GM21576 (cell line): ENCODE measurements at regions not wholly inside any gene's neighbourhood (a gene's known extent, or its start where the extent isn't known, plus 50 kb on each side); places are given as distances from the start of the nearest gene placed in this dataset.
"Not testable (repeated sequence)": the region's sequence is repeated elsewhere in the genome, so short reads cannot be mapped to it uniquely, and the experiment has no call there.

ENCODE experiments used
- ATAC-seq: cut with Tn5 transposase; IDR thresholded peaks from one replicate; pipeline ENCODE4 v1.9.1; 2021; ENCODE audit warnings: mild to moderate bottlenecking, moderate library complexity; ENCODE audit not compliant: unreplicated experiment

- no peak for ATAC-seq
These were observed 255.7 kb upstream of the RGMB start for GRCh38 chr5:98517560-98518366.

DNA sequence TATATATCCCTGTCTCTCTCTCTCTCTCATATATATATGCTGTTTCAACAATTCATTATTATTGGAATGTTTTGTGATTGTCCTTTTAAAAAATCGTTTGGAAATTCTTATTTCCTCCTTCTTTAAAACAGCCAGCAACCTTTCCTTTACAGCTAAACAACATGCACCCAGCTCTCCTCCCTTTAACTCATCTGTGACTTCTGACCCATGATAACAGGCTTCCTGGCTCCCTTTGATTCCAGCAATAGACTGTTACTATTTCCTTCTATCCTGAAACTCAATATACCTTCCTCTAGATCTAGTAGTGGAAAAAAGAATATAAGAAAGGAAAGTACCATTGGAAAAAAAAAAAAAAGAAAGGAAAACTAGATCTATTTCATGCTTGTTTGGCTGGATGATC, 254.7 kb upstream of the RGMB start:
- ATAC-seq: no peak

DNA sequence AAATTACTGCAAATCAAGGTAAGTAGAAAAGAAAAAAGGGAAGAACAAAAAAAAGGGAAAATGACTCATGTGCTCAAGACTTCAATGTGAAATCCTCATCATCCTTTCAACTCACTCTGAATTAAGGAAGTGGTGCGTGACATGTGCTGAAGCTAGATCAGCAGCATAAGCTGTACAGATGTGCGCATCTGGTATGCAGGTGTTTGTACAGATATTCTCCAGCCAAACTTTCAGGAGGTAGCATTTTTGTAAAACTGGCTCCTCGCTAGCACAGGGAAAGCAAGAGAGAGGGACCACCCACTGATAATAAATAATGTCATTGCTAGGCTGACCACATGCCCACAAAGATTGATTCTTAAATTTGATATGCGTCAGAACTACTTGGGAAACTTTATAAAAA, 253.9 kb upstream of the RGMB start:
- ATAC-seq: no peak

GRCh38 chr5:98521821-98522220, 251.6 kb upstream of the RGMB start:
- ATAC-seq: no peak

GRCh38 chr5:98524773-98525172, 248.7 kb upstream of the RGMB start:
- ATAC-seq: no peak

- ATAC-seq: no peak
These were observed 245.6 kb upstream of the RGMB start for GRCh38 chr5:98527846-98528245.

DNA sequence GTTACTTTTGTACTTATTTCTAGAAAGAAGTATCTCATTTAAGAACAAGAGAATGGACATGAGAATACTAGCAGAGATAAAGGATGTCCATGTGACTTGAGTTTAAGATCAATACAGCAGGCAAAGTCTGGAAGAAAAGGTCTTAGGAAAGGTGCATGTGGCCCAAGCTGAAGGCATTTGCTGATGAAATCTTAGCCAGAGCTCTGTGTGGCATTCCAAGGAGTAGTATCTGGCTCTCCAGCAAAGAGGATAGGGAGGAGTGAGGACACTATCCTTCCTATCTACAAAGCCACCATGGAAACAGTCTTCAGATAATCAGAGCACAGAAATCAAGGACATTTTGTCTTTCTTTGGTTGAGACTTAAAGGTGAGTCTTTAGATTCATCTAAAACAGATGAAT, 244.1 kb upstream of the RGMB start:
- no peak for ATAC-seq

DNA sequence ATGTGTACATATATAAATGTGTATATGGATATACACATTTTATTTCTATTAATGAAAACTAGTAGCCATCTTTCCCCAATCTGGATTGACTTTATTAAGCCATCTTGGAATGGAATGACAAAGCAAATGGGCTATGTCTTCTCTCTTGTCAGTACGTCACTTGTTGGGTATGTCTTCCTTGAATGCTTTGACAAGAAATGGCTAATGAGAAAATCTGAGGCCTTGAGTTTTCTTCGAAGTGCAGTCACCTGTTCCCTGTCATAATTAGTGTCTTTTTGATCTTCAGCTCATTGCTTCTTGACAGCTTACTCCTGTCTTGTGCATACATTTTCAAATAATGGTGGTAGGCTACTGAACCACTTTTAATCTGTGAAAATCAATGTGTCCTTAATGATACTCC, 243.2 kb upstream of the RGMB start:
- ATAC-seq: no peak

DNA sequence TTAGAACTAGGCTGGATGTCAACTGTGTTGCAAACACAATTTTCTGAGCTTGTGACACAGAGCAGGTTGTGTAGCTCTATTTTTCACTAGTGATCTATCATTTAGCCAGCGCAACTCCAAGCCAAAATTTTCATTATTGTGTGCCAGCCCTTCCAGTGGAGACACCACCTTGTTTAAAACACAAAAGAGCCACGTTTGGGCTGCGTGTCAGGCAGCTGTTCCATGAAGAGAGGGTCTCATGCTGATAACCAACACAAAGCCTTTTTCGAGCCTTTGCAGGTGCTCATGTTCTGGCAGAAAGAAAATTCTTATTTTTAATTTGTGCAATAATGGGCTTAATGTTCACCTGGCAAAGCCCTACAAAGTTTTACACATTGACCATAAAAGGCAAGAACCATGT, 237.6 kb upstream of the RGMB start:
- no peak for ATAC-seq

GRCh38 chr5:98540056-98540455, 233.4 kb upstream of the RGMB start:
- ATAC-seq: no peak

GRCh38 chr5:98541641-98542040, 231.8 kb upstream of the RGMB start:
- no peak for ATAC-seq

DNA sequence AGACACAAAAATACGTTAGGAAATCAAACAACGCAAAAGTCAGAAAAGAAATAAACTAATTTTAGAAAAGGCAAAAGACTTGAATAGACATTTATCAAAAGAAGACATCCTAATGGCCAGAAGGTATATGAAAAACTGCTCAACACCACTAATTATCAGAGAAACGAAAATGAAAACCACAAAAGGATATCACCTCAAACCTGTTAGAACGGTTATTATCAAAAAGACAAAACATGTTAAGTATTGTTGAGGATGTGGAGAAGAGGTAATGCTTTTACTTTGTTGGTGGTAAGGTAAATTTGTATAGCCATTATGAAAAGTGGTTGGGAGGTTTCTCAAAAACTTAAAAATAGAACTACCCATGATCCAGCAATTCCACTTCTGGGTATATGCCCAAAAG, 230.0 kb upstream of the RGMB start:
- no peak for ATAC-seq

GRCh38 chr5:98546924-98547323, 226.5 kb upstream of the RGMB start:
- not testable (repeated sequence) for ATAC-seq

- no peak for ATAC-seq
These were observed 216.8 kb upstream of the RGMB start for GRCh38 chr5:98556712-98557111.

GRCh38 chr5:98557916-98558315, 215.5 kb upstream of the RGMB start:
- ATAC-seq: no peak

DNA sequence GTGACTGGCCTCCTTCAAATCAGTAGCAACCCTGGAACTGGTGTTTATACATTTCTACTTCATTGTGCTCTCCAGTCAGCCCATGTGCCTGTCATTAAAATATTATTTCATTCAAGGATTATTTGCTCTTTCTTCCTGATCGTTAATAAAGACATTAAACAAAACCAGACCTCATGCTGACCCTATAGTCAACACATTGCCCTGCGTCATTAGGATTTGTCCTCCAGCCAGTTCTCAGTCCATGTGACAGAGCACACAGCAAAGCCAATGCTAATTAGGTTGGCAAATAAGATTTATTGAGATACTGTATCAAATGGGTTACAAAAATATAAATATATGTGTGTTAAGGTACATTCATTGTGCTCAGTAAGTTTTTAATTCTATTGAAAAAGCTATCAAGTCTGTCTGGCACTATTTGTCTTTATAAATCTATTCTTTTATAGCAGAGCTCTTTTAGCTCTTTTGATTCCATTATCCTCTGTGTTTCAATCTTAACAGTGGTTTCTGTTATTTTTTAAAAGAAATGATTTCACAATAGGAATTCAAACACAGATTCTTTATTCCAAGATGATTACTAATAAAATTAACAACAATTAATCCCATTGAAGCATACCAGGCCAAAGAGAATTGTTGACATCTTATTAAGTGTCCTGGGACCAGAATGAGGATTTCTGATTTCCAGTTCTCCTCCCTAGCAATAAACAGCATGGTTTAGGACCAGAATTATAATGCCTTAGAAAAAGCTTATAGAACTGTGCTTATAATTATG, 209.4 kb upstream of the RGMB start:
- ATAC-seq: no peak

- ATAC-seq: no peak
These were observed 208.6 kb upstream of the RGMB start for GRCh38 chr5:98564836-98565235.

DNA sequence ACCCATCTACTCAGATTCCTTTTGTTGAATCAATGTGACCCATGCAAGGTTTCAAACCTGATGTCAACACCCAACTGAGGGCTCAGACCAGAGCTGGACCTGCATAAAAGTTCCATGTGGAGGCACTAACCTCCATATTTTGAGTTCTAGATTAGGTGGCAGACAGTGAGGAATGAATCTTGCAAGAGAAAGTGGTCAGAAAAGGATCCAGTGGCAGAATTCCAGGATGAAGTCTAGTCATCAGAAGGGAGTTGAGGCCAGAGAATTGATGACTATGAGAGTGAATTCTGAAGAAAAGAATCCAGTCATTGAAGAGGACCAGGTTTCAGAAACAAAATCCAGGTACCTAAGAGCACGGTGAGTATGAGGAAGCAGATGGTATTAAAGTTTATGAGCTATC, 205.1 kb upstream of the RGMB start:
- no peak for ATAC-seq

DNA sequence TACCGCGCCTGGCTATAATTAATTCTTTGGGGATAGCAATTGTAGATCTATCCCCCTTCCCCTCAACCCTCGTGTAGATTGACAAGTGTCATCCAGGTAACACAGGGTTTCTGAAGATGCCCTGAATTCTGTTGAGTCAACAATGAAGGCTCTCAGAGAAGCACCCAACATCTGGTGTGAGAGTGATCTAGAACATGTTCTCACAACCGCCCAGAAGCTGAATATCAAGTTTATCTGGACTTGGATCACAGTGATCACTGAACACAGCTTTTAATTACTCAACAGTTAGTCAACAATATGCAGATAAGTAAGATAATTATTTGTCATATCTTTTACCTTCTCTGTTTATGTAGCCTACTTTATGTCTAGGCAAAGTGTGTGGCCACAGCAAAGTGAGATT, 204.2 kb upstream of the RGMB start:
- ATAC-seq: no peak

- no peak for ATAC-seq
These were observed 203.5 kb upstream of the RGMB start for GRCh38 chr5:98570010-98570409.

- no peak for ATAC-seq
These were observed 202.7 kb upstream of the RGMB start for GRCh38 chr5:98570661-98571191.

DNA sequence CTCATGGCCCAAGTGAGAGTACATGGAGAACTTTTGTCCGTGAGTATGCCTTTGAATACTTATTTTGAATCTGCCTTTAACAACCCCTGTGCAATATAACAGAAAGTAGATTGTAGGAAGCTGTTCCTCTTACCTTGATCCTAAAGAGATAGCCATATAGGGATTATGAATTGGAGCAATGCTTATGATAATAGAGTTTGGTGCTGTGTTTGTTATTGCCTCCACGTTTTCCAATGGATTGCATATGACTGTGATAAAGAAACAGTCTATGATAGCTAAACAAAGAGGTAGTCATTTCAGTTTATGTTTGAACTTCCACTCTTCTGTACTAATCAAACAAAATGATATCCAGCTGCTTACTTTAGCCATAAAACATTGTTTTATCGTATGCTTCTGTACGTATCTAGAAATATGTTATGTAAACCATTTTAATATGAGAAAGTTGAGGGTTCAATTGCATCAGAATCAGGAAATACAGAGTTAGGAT, 199.6 kb upstream of the RGMB start:
- ATAC-seq: no peak
